GM12891 (cell line): ENCODE measurements at regions not wholly inside any gene's neighbourhood (a gene's known extent, or its start where the extent isn't known, plus 50 kb on each side); places are given as distances from the start of the nearest gene placed in this dataset.

ENCODE experiments used
- POU2F2 ChIP-seq: IDR thresholded peaks from 2 replicates; pipeline ENCODE4 v1.6.1; 2011; ENCODE audit warnings: low read depth, mild to moderate bottlenecking, control low read depth, low read length, moderate library complexity
- TAF1 ChIP-seq: IDR thresholded peaks from 2 replicates; pipeline ENCODE4 v1.6.1; 2011; ENCODE audit warnings: low read depth, low read length, control low read depth

- TF ChIP-seq TAF1, result no peak
- no peak for TF ChIP-seq POU2F2
These were observed 61.7 kb upstream of the TMEM17 start for GRCh38 chr2:62567669-62568068.
